PC-3 (cell line): ENCODE measurements at regions not wholly inside any gene's neighbourhood (a gene's known extent, or its start where the extent isn't known, plus 50 kb on each side); places are given as distances from the start of the nearest gene placed in this dataset.

ENCODE experiments used
- ATAC-seq: fragments of 200-7000 bp; cut with Tn5 transposase; 2 replicates; pipeline ENCODE4 v1.9.1; 2020; ENCODE audit warnings: mild to moderate bottlenecking, moderate library complexity
- BruUV-seq: library from RNA; stranded (reverse); fragments of 400-500 nt; replicated peaks from 2 replicates; lab custom pipeline; 2021; lab: Mats Ljungman, UMichigan
- CTCF ChIA-PET: fragments of 300-600 bp; sonication (Branson Sonifier 250); formaldehyde crosslinking; loops from one replicate; lab custom pipeline; 2022; ENCODE audit warnings: antibody characterized with exemption; lab: Charles Lee
- POLR2A ChIA-PET: fragments of 300-600 bp; sonication (Branson Sonifier 250); formaldehyde crosslinking; loops from one replicate; lab custom pipeline; 2022; ENCODE audit warnings: antibody characterized with exemption; ENCODE audit not compliant: unreplicated experiment; lab: Charles Lee
- DNase-seq: peaks from one replicate; pipeline ENCODE4 v3.0.0-alpha.2; 2015
- H2AFZ ChIP-seq: fragments of 300-600 bp; sonication (generic); 2 replicates; pipeline ENCODE4 v1.6.0; 2016; ENCODE audit warnings: antibody characterized with exemption, low read length
- H3F3A ChIP-seq: fragments of 300-600 bp; sonication (generic); one replicate; pipeline ENCODE4 v1.6.0; 2017; ENCODE audit warnings: antibody characterized with exemption, low read length, control low read depth, mild to moderate bottlenecking; ENCODE audit not compliant: unreplicated experiment
- H3K27ac ChIP-seq: fragments of 300-600 bp; sonication (generic); 2 replicates; pipeline ENCODE4 v1.5.1; 2016; ENCODE audit warnings: mild to moderate bottlenecking, low read length
- H3K27me3 ChIP-seq: fragments of 300-600 bp; sonication (generic); 2 replicates; pipeline ENCODE4 v1.6.1; 2016; ENCODE audit warnings: low read length, mixed read lengths
- H3K36me3 ChIP-seq: fragments of 300-600 bp; sonication (generic); 2 replicates; pipeline ENCODE4 v1.6.1; 2016; ENCODE audit warnings: low read depth, mixed run types, low read length, mixed read lengths
- H3K4me1 ChIP-seq: fragments of 300-600 bp; sonication (generic); 2 replicates; pipeline ENCODE4 v1.5.1; 2016; ENCODE audit warnings: low read length; ENCODE audit not compliant: insufficient read depth
- H3K4me2 ChIP-seq: fragments of 300-600 bp; sonication (generic); 2 replicates; pipeline ENCODE4 v1.6.0; 2016; ENCODE audit warnings: low read length
- H3K4me3 ChIP-seq: fragments of 300-600 bp; sonication (generic); 2 replicates; pipeline ENCODE4 v1.5.1; 2016; ENCODE audit warnings: mild to moderate bottlenecking, low read length, mixed read lengths
- H3K79me2 ChIP-seq: fragments of 300-600 bp; sonication (generic); 2 replicates; pipeline ENCODE4 v1.6.1; 2017; ENCODE audit warnings: low read length, mixed read lengths
- H3K9ac ChIP-seq: fragments of 300-600 bp; sonication (generic); 2 replicates; pipeline ENCODE4 v1.6.0; 2016; ENCODE audit warnings: mild to moderate bottlenecking, low read length
- H3K9me2 ChIP-seq: fragments of 300-600 bp; sonication (generic); replicated peaks from 2 replicates; pipeline ENCODE4 v1.6.1; 2016; ENCODE audit warnings: mixed run types, low read length, mixed read lengths
- H3K9me3 ChIP-seq: fragments of 300-600 bp; sonication (generic); 2 replicates; pipeline ENCODE4 v1.6.1; 2016; ENCODE audit warnings: low read length, mixed read lengths
- H4K20me1 ChIP-seq: fragments of 300-600 bp; sonication (generic); 2 replicates; pipeline ENCODE4 v1.6.1; 2016; ENCODE audit warnings: low read length, mixed read lengths
- CTCF ChIP-seq: fragments of 300-600 bp; sonication (generic); conservative IDR thresholded peaks from 2 replicates; pipeline ENCODE4 v1.5.1; 2017; ENCODE audit warnings: antibody characterized with exemption, low read depth, mild to moderate bottlenecking, low read length
- EZH2 ChIP-seq: fragments of 300-600 bp; sonication (generic); IDR thresholded peaks from one replicate; pipeline ENCODE4 v1.6.1; 2017; ENCODE audit warnings: antibody characterized with exemption, mild to moderate bottlenecking, low read length; ENCODE audit not compliant: unreplicated experiment
- EZH2phosphoT487 ChIP-seq: fragments of 300-600 bp; sonication (generic); IDR thresholded peaks from 2 replicates; pipeline ENCODE4 v1.6.1; 2018; ENCODE audit warnings: mild to moderate bottlenecking, antibody characterized with exemption, low read length, borderline replicate concordance
- intact Hi-C: fragments of 100-400 bp; cut with micrococcal nuclease; formaldehyde crosslinking; loops from 2 replicates; pipeline ENCODE4 v1.9.0; 2023

GRCh38 chr3:148532774-148533173 is 164.9 kb upstream of the AGTR1 start:
- H3K9me3 ChIP-seq, result no peaks in the 10 kb centered on the region
- H3K27ac ChIP-seq, result no peak overlapping the region
- H3K79me2 ChIP-seq, result no peaks in the 10 kb centered on the region
- ChIA-PET POLR2A (no interaction called here), CTCF (no interaction called here)
- H3F3A ChIP-seq, result no peaks in the 10 kb centered on the region
- DNase-seq (no peak), ATAC-seq (no peak)
- H3K4me3 ChIP-seq, result no peak overlapping the region
- no peak overlapping the region for H3K9ac ChIP-seq
- no peaks in the 10 kb centered on the region for H3K4me1 ChIP-seq
- no peak for TF ChIP-seq EZH2phosphoT487
- TF ChIP-seq CTCF, result no peak
- no peak for TF ChIP-seq EZH2
- no peak overlapping the region for H3K4me2 ChIP-seq
- intact Hi-C loops, result no loop called here
- no peak overlapping the region for H2AFZ ChIP-seq
- no peaks in the 10 kb centered on the region for H3K36me3 ChIP-seq
- no peaks in the 10 kb centered on the region for H3K9me2 ChIP-seq
- BruUV-seq, result no TSS peak
- H4K20me1 ChIP-seq, result no peaks in the 10 kb centered on the region
- H3K27me3 ChIP-seq, result 0 out of 2 replicates have a peak, but pooled peaks cover 6% of the 10 kb centered on the region

GRCh38 chr3:148534089-148534988 is 163.4 kb upstream of the AGTR1 start:
- no peak for DNase-seq
- ATAC-seq, result no peak
- no peaks in the 10 kb centered on the region for H4K20me1 ChIP-seq

More at GRCh38 chr3:148534089-148534988, 163.4 kb upstream of the AGTR1 start:
- no peak for TF ChIP-seq EZH2phosphoT487
- TF ChIP-seq CTCF, result no peak
- no peak for TF ChIP-seq EZH2
- H3K27me3 ChIP-seq, result 0 out of 2 replicates have a peak, but pooled peaks cover 6% of the 10 kb centered on the region
- H3K4me2 ChIP-seq, result no peak overlapping the region
- no peaks in the 10 kb centered on the region for H3F3A ChIP-seq
- no peaks in the 10 kb centered on the region for H3K9me2 ChIP-seq
- H2AFZ ChIP-seq, result no peak overlapping the region
- H3K4me1 ChIP-seq, result no peaks in the 10 kb centered on the region
- no TSS peak for BruUV-seq
- no peaks in the 10 kb centered on the region for H3K9me3 ChIP-seq
- no peak overlapping the region for H3K4me3 ChIP-seq
- H3K36me3 ChIP-seq, result no peaks in the 10 kb centered on the region
- H3K9ac ChIP-seq, result no peak overlapping the region
- CTCF ChIA-PET, result no interaction called here
- POLR2A ChIA-PET, result no interaction called here
- H3K27ac ChIP-seq, result no peak overlapping the region
- H3K79me2 ChIP-seq, result no peaks in the 10 kb centered on the region
- intact Hi-C loops, result no loop called here
